ENCODE measurements at regions not wholly inside any gene's neighbourhood (a gene's known extent, or its start where the extent isn't known, plus 50 kb on each side); places are given as distances from the start of the nearest gene placed in this dataset.

GRCh38 chr3:14307656-14308302, 94.6 kb upstream of the SLC6A6 start:
- no peak for DNase-seq (ENCODE audit: low read depth in 2 of 2)

- no peak for DNase-seq (ENCODE audit: low read depth in 2 of 2)
Measured at GRCh38 chr3:14311729-14312128, 90.7 kb upstream of the SLC6A6 start.

- DNase-seq (ENCODE audit: low read depth in 2 of 2), result no peak
Measured at GRCh38 chr3:14312375-14312774, 90.0 kb upstream of the SLC6A6 start.

GRCh38 chr3:14317057-14317553, 85.3 kb upstream of the SLC6A6 start:
- no peak for DNase-seq (ENCODE audit: low read depth in 2 of 2)

- no peak for DNase-seq (ENCODE audit: low read depth in 2 of 2)
Measured at GRCh38 chr3:14318646-14319045, 83.8 kb upstream of the SLC6A6 start.

- no peak for DNase-seq (ENCODE audit: low read depth in 2 of 2)
Measured at GRCh38 chr3:14319654-14320182, 82.7 kb upstream of the SLC6A6 start.

- no peak for DNase-seq (ENCODE audit: low read depth in 2 of 2)
Measured at GRCh38 chr3:14320219-14320618, 82.2 kb upstream of the SLC6A6 start.

GRCh38 chr3:14322001-14322400, 80.4 kb upstream of the SLC6A6 start:
- DNase-seq (ENCODE audit: low read depth in 2 of 2), result no peak

- DNase-seq (ENCODE audit: low read depth in 2 of 2), result no peak
Measured at GRCh38 chr3:14322667-14323295, 79.6 kb upstream of the SLC6A6 start.

GRCh38 chr3:14323401-14324223, 78.8 kb upstream of the SLC6A6 start:
- DNase-seq (ENCODE audit: low read depth in 2 of 2), result no peak

- no peak for DNase-seq (ENCODE audit: low read depth in 2 of 2)
Measured at GRCh38 chr3:14324224-14324944, 78.0 kb upstream of the SLC6A6 start.

- no peak for DNase-seq (ENCODE audit: low read depth in 2 of 2)
Measured at GRCh38 chr3:14328422-14328821, 74.0 kb upstream of the SLC6A6 start.

- DNase-seq (ENCODE audit: low read depth in 2 of 2), result no peak
Measured at GRCh38 chr3:14329116-14329830, 73.1 kb upstream of the SLC6A6 start.

- no peak for DNase-seq (ENCODE audit: low read depth in 2 of 2)
Measured at GRCh38 chr3:14329842-14330241, 72.6 kb upstream of the SLC6A6 start.

- DNase-seq (ENCODE audit: low read depth in 2 of 2), result no peak
Measured at GRCh38 chr3:14330508-14330907, 71.9 kb upstream of the SLC6A6 start.

GRCh38 chr3:14331251-14331650, 71.2 kb upstream of the SLC6A6 start:
- no peak for DNase-seq (ENCODE audit: low read depth in 2 of 2)

- no peak for DNase-seq (ENCODE audit: low read depth in 2 of 2)
Measured at GRCh38 chr3:14332392-14332791, 70.0 kb upstream of the SLC6A6 start.

- DNase-seq (ENCODE audit: low read depth in 2 of 2), result no peak
Measured at GRCh38 chr3:14333215-14333614, 69.2 kb upstream of the SLC6A6 start.

GRCh38 chr3:14333621-14334020, 68.8 kb upstream of the SLC6A6 start:
- no peak for DNase-seq (ENCODE audit: low read depth in 2 of 2)

GRCh38 chr3:14334136-14334535, 68.3 kb upstream of the SLC6A6 start:
- DNase-seq (ENCODE audit: low read depth in 2 of 2), result no peak

- no peak for DNase-seq (ENCODE audit: low read depth in 2 of 2)
Measured at GRCh38 chr3:14334936-14335335, 67.5 kb upstream of the SLC6A6 start.
